HG03103 (cell line): ENCODE measurements at regions not wholly inside any gene's neighbourhood (a gene's known extent, or its start where the extent isn't known, plus 50 kb on each side); places are given as distances from the start of the nearest gene placed in this dataset.

ENCODE experiments used
- ATAC-seq: cut with Tn5 transposase; IDR thresholded peaks from one replicate; pipeline ENCODE4 v1.9.1; 2021; ENCODE audit warnings: low read depth; ENCODE audit not compliant: unreplicated experiment

- ATAC-seq, result no peak
Observed at GRCh38 chr20:23282546-23282945, 68.0 kb upstream of the NXT1 start.

GRCh38 chr20:23282111-23282510, 68.5 kb upstream of the NXT1 start:
- no peak for ATAC-seq

GRCh38 chr20:23279836-23280235, 70.8 kb upstream of the NXT1 start:
- no peak for ATAC-seq

- no peak for ATAC-seq
Observed at GRCh38 chr20:23278172-23278571, 72.4 kb upstream of the NXT1 start.

GRCh38 chr20:23277316-23277715, 73.3 kb upstream of the NXT1 start:
- no peak for ATAC-seq

GRCh38 chr20:23273776-23274175, 76.8 kb upstream of the NXT1 start:
- ATAC-seq, result no peak

- ATAC-seq, result no peak
Observed at GRCh38 chr20:23272176-23273029, 78.2 kb upstream of the NXT1 start.

- ATAC-seq, result no peak
Observed at GRCh38 chr20:23270382-23270911, 80.1 kb upstream of the NXT1 start.

GRCh38 chr20:23269954-23270353, 80.6 kb upstream of the NXT1 start:
- no peak for ATAC-seq

GRCh38 chr20:23268792-23269354, 81.7 kb upstream of the NXT1 start:
- ATAC-seq, result no peak

GRCh38 chr20:23267909-23268308, 82.7 kb upstream of the NXT1 start:
- no peak for ATAC-seq

GRCh38 chr20:23266530-23267398, 83.8 kb upstream of the NXT1 start:
- no peak for ATAC-seq

GRCh38 chr20:23265226-23265625, 85.4 kb upstream of the NXT1 start:
- no peak for ATAC-seq

- no peak for ATAC-seq
Observed at GRCh38 chr20:23264545-23264944, 86.0 kb upstream of the NXT1 start.

GRCh38 chr20:23260181-23260840, 90.3 kb upstream of the NXT1 start:
- no peak for ATAC-seq

- no peak for ATAC-seq
Observed at GRCh38 chr20:23258747-23259121, 91.9 kb upstream of the NXT1 start.

- ATAC-seq, result no peak
Observed at GRCh38 chr20:23257848-23258746, 92.5 kb upstream of the NXT1 start.

- no peak for ATAC-seq
Observed at GRCh38 chr20:23257106-23257761, 93.4 kb upstream of the NXT1 start.
